Upper lobe of left lung (tissue), 4 donors: ENCODE measurements at regions not wholly inside any gene's neighbourhood (a gene's known extent, or its start where the extent isn't known, plus 50 kb on each side); places are given as distances from the start of the nearest gene placed in this dataset.

Source experiments
- EP300 ChIP-seq, 4 donors: sonication (generic); formaldehyde crosslinking; IDR thresholded peaks; one replicate each; pipeline ENCODE4 v1.5.1; 2017; ENCODE audit warnings: antibody characterized with exemption in 4 of 4, control low read depth in 2 of 4
- POLR2A ChIP-seq, 4 donors: fragments of 450-650 bp; IDR thresholded peaks; one replicate each; pipeline ENCODE4 v1.5.1; 2016 to 2017; ENCODE audit warnings: antibody characterized with exemption in 4 of 4, mild to moderate bottlenecking in 2 of 4
- TF ChIP-seq, protein P1 (sequence below), 6 experiments: fragments of 450-650 bp in 4 of 6; fragments of 200-600 bp in 2 of 6; sonication (generic) in 2 of 6; IDR thresholded peaks; one replicate each; pipeline ENCODE4 v1.5.1; 2016 to 2019; ENCODE audit warnings: antibody characterized with exemption in 6 of 6

DNA sequence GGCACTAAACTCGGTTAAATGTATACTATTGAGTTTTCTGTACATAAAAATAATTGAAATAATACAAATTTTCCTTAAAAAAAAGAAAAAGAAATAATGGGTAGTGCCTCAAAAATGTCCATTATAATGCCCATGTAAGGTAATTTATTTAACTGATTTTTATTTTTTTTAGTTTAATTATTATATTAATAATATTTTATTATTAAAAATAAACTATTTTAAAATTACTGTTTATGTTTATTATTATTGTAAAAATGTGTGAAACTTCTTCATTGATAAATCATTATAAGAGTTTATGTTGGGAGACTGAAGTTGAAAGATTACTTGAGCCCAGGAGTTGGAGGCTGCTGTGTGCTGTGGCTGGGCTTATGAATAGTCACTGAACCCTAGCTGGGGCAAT lies 925.5 kb upstream of the EPHA7 start:
- TF ChIP-seq, protein P1, sequence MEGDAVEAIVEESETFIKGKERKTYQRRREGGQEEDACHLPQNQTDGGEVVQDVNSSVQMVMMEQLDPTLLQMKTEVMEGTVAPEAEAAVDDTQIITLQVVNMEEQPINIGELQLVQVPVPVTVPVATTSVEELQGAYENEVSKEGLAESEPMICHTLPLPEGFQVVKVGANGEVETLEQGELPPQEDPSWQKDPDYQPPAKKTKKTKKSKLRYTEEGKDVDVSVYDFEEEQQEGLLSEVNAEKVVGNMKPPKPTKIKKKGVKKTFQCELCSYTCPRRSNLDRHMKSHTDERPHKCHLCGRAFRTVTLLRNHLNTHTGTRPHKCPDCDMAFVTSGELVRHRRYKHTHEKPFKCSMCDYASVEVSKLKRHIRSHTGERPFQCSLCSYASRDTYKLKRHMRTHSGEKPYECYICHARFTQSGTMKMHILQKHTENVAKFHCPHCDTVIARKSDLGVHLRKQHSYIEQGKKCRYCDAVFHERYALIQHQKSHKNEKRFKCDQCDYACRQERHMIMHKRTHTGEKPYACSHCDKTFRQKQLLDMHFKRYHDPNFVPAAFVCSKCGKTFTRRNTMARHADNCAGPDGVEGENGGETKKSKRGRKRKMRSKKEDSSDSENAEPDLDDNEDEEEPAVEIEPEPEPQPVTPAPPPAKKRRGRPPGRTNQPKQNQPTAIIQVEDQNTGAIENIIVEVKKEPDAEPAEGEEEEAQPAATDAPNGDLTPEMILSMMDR (IDR thresholded peaks at IDR 0.05) = no peak
- TF ChIP-seq EP300 (IDR thresholded peaks at IDR 0.05) (no peak), POLR2A (IDR thresholded peaks at IDR 0.05) (no peak)
